ENCODE measurements at regions not wholly inside any gene's neighbourhood (a gene's known extent, or its start where the extent isn't known, plus 50 kb on each side); places are given as distances from the start of the nearest gene placed in this dataset.

DNA sequence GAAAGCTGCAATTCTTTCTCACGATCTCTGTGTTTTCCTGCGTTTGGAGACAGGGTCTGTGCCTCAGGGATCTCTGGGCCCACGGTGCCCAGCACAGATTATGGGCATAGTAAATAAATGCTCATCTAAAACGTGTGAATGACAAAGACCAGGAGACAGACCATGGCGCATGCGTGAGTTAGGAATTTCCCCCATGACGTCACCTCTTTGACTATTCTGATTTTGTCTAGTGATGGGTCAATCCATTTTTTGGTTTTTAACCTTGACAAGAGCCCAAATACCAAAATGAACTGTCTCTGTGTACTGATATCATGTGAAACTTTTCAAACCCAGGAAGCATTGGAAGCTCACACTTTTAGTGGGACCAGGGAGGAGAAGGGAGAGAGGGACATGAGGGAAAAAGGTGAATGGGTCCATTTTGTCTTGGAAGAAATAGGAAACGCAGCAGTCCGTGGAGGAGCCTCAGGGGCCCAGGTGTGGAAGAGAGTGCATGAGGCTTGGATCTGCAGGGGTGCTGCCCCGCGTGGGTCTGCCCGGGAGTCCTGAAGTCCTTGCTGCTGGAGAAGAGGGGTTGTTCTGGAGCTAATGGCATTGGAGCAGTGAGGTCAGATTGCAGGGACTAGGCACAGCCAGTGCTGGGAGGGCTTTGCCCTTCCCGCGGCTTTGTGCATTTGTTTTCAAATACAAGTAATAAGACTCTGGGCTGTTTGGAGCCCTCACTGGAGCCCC is 172.2 kb downstream of the ASB1 start:
- TF ChIP-seq, protein P1, sequence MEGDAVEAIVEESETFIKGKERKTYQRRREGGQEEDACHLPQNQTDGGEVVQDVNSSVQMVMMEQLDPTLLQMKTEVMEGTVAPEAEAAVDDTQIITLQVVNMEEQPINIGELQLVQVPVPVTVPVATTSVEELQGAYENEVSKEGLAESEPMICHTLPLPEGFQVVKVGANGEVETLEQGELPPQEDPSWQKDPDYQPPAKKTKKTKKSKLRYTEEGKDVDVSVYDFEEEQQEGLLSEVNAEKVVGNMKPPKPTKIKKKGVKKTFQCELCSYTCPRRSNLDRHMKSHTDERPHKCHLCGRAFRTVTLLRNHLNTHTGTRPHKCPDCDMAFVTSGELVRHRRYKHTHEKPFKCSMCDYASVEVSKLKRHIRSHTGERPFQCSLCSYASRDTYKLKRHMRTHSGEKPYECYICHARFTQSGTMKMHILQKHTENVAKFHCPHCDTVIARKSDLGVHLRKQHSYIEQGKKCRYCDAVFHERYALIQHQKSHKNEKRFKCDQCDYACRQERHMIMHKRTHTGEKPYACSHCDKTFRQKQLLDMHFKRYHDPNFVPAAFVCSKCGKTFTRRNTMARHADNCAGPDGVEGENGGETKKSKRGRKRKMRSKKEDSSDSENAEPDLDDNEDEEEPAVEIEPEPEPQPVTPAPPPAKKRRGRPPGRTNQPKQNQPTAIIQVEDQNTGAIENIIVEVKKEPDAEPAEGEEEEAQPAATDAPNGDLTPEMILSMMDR (IDR thresholded peaks at IDR 0.05; ENCODE audit: control insufficient read depth, extremely low read depth, insufficient read depth), result no peak
- no peak for DNase-seq (ENCODE audit: low read depth)
- H3K4me3 ChIP-seq (ENCODE audit: low read depth, low read length), result no peak overlapping the region

- no peak for DNase-seq (ENCODE audit: low read depth)
- TF ChIP-seq, protein P1 (IDR thresholded peaks at IDR 0.05; ENCODE audit: control insufficient read depth, extremely low read depth, insufficient read depth), result no peak
- no peak overlapping the region for H3K4me3 ChIP-seq (ENCODE audit: low read depth, low read length)
These were observed 173.1 kb downstream of the ASB1 start for GRCh38 chr2:238599549-238600505.

DNA sequence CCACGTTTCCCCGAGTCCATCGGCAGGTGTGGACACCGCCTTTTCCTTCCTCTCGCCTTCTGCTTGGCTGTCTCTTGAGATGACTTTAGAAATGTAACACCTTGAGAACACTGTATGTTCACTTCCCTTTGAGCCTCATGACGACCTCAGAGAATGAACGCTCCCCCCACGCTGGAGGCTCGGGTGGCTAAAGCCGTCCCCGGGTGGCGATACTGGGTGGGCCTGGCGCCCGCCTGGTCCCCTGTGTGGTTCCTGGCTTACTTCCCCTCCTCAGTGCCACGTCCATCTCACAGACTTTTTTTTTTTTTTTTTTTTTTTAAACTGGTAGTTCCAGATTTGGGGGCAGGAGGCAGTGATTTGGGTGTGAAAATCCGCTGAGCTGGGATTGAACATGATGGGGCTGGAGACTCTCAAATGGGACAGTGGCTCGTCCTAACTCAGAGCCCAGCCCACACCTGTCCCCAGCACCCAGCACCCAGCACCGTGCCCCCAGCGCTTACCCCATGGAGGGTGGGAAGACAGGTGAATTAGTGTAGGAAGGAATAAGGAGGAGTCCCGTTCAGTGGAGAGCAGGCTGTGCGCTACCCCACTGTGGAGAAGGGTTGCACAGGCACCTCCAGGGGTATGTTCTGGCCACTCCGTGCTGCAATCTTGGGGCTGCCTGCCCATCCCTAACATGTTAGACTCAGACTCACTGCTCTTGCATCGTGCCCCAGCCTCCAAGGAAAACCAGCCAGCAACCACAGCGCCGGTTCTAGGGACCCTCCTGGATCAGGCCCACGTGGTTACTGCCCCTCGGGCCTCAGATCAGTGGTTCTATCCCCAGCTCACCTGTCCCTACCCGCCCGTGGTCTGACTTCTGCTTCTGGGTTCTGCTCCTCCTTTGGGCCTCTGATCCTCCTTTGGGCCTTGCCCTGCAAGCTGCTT is 174.0 kb downstream of the ASB1 start:
- no peak overlapping the region for H3K4me3 ChIP-seq (ENCODE audit: low read depth, low read length)
- TF ChIP-seq, protein P1 (IDR thresholded peaks at IDR 0.05; ENCODE audit: control insufficient read depth, extremely low read depth, insufficient read depth), result no peak

DNA sequence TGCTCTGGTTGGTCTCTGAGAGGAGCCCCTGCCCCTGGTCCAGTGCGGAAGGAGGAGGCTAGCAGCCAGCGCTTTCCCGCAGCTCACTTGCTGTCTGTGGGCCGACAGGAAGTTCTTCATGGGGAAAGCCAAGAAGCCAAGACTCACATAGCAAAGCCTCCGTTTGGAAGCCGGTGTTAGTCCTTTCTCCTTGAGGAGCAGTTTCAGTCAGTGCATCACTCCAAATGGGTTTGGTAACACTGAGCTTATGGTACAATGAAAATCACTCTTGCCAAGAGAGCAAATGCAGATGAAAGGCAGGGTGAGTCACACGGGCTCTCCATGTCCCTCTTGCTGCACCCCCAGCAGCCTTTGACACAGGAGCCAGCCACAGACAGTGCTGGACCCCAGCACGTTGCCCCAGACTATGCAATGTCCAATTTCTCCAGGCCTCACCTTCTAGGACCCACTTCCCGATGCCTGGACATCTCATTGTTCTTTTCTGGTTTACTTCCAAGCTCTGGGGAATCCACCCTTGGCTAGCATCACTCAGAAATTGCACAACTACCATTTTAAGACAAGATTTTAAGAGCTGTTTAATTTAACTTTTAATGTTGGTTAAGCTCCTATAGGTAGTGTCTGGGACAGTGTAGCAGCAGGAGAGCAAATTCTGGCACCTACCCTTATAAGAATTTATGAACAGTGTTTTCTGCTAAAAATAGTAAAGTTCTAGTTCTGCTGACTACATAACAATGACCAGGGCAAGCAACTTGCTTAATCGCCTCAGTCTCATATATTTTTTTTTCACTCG is 174.9 kb downstream of the ASB1 start:
- DNase-seq (ENCODE audit: low read depth), result no peak
- TF ChIP-seq, protein P1 (IDR thresholded peaks at IDR 0.05; ENCODE audit: control insufficient read depth, extremely low read depth, insufficient read depth), result no peak
- H3K4me3 ChIP-seq (ENCODE audit: low read depth, low read length), result no peak overlapping the region

More for the DNA sequence above, 174.0 kb downstream of the ASB1 start:
- DNase-seq (ENCODE audit: low read depth), result no peak

DNA sequence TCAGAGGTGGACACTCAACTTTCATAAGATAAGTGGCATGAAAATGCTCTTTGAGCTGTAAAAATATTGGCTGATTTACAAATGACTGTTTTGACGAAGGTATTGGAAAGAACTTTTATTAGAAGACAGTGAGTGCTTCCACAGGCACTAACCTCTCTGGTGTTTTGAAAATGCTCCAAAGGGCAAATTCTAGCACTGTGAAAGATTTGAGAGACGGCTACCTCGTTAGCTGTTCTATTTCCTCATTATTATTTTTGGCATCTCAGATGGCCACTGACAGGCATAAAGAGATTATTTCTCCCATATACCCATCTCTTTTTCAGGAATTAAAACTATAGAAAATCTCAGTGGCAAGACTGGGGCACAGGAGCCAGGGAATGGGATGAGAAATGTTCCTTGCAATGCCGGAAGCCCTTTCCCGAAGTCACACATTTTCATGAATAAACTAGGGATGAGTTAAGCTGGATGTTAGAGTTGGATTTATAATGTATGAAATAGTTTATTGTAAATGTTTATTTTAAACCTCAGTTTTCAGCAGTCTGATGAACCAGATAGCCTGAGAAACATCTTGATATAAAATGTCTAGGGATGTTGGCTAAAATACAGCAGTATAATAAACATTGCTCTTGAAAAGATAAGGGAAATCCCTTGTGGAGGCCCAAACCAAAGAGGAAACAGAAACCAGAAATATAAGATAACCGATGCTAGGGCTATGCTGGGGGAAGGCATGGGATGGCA is 175.7 kb downstream of the ASB1 start:
- no peak overlapping the region for H3K4me3 ChIP-seq (ENCODE audit: low read depth, low read length)
- TF ChIP-seq, protein P1 (IDR thresholded peaks at IDR 0.05; ENCODE audit: control insufficient read depth, extremely low read depth, insufficient read depth), result no peak
- peak; percentile 32 for DNase-seq (ENCODE audit: low read depth)
